Fibroblast of mammary gland (primary cell): ENCODE measurements at regions not wholly inside any gene's neighbourhood (a gene's known extent, or its start where the extent isn't known, plus 50 kb on each side); places are given as distances from the start of the nearest gene placed in this dataset.

Experiments used
- DNase-seq: peaks from one replicate; pipeline ENCODE4 v3.0.0-alpha.2; 2010; ENCODE audit warnings: low read depth
- H3K4me3 ChIP-seq: 2 replicates; pipeline ENCODE4 v1.5.1; 2011; ENCODE audit warnings: low read depth, mild to moderate bottlenecking, low read length, moderate library complexity; ENCODE audit not compliant: control insufficient read depth
- CTCF ChIP-seq: conservative IDR thresholded peaks from 2 replicates; pipeline ENCODE4 v1.5.1; 2011; ENCODE audit warnings: low read depth, low read length, inconsistent platforms; ENCODE audit not compliant: control insufficient read depth, insufficient read depth

GRCh38 chr2:121092095-121092494, 192.9 kb downstream of the TFCP2L1 start:
- H3K4me3 ChIP-seq: no peak overlapping the region
- no peak for DNase-seq
- TF ChIP-seq CTCF: no peak

GRCh38 chr2:121093692-121094091, 191.3 kb downstream of the TFCP2L1 start:
- peak; percentile 8 for DNase-seq
- TF ChIP-seq CTCF: no peak

GRCh38 chr2:121094101-121094500, 190.9 kb downstream of the TFCP2L1 start:
- DNase-seq: peak; percentile 25
- H3K4me3 ChIP-seq: no peak overlapping the region
- TF ChIP-seq CTCF: no peak

More at GRCh38 chr2:121093692-121094091, 191.3 kb downstream of the TFCP2L1 start:
- no peak overlapping the region for H3K4me3 ChIP-seq

GRCh38 chr2:121094845-121095244, 190.2 kb downstream of the TFCP2L1 start:
- no peak for DNase-seq
- TF ChIP-seq CTCF: no peak
- H3K4me3 ChIP-seq: no peak overlapping the region

- TF ChIP-seq CTCF: peak; percentile 72
- peak; percentile 63 for DNase-seq
- H3K4me3 ChIP-seq: no peak overlapping the region
Observed at GRCh38 chr2:121095257-121096080, 189.5 kb downstream of the TFCP2L1 start.

GRCh38 chr2:121096611-121097010, 188.4 kb downstream of the TFCP2L1 start:
- DNase-seq: no peak
- H3K4me3 ChIP-seq: no peak overlapping the region
- TF ChIP-seq CTCF: no peak
